H1 (cell line): ENCODE measurements at regions not wholly inside any gene's neighbourhood (a gene's known extent, or its start where the extent isn't known, plus 50 kb on each side); places are given as distances from the start of the nearest gene placed in this dataset.

Experiments
- ATF2 ChIP-seq: IDR thresholded peaks from 2 replicates; pipeline ENCODE4 v1.6.1; 2012; ENCODE audit warnings: low read length, inconsistent platforms
- CEBPB ChIP-seq: IDR thresholded peaks from 2 replicates; pipeline ENCODE4 v1.6.1; 2012; ENCODE audit warnings: low read depth, low read length
- CHD1 ChIP-seq: IDR thresholded peaks from 2 replicates; pipeline ENCODE4 v1.6.1; 2012; ENCODE audit warnings: low read depth, low read length, improper control_type of control experiment
- CHD7 ChIP-seq: fragments of 300-600 bp; sonication (generic); IDR thresholded peaks from 2 replicates; pipeline ENCODE4 v1.7.1; 2012; ENCODE audit warnings: low read length, moderate library complexity, mild to moderate bottlenecking, inconsistent platforms; ENCODE audit not compliant: insufficient replicate concordance
- CREB1 ChIP-seq: IDR thresholded peaks from 2 replicates; pipeline ENCODE4 v1.6.1; 2012; ENCODE audit warnings: inconsistent platforms
- E2F6 ChIP-seq: IDR thresholded peaks from 2 replicates; pipeline ENCODE4 v1.6.1; 2012; ENCODE audit warnings: inconsistent platforms
- GTF2F1 ChIP-seq: IDR thresholded peaks from 2 replicates; pipeline ENCODE4 v1.6.1; 2012; ENCODE audit warnings: low read depth, low read length, improper control_type of control experiment, borderline replicate concordance
- POLR2A ChIP-seq, 2 experiments: IDR thresholded peaks; 1 replicate in 1 of 2; 2 replicates in 1 of 2; pipeline ENCODE4 v1.6.1; 2011; ENCODE audit warnings: low read depth in 2 of 2, low read length in 2 of 2, mild to moderate bottlenecking in 2 of 2; ENCODE audit errors: control extremely low read depth in 1 of 2
- SP2 ChIP-seq: IDR thresholded peaks from 2 replicates; pipeline ENCODE4 v1.6.1; 2012; ENCODE audit warnings: mild to moderate bottlenecking, low read length, inconsistent platforms
- YY1 ChIP-seq: IDR thresholded peaks from 2 replicates; pipeline ENCODE4 v1.6.1; 2011; ENCODE audit warnings: low read depth, mild to moderate bottlenecking, low read length

- TF ChIP-seq CHD7 (no peak), SP2 (no peak), ATF2 (no peak), CHD1 (no peak), POLR2A (IDR thresholded peaks at IDR 0.05; ENCODE audit: control extremely low read depth in 1 of 2, low read depth in 2 of 2, low read length in 2 of 2) (no peak), GTF2F1 (no peak), YY1 (no peak), CEBPB (no peak), E2F6 (no peak), CREB1 (no peak)
- TF ChIP-seq, all 59 proteins: peak for 0
Measured at GRCh38 chr10:129334266-129334665, 132.8 kb upstream of the MGMT start (continued).
